Omental fat pad (tissue), 3 donors: ENCODE measurements at regions not wholly inside any gene's neighbourhood (a gene's known extent, or its start where the extent isn't known, plus 50 kb on each side); places are given as distances from the start of the nearest gene placed in this dataset. TPM values are rescaled to one million over a fixed set of nuclear protein-coding genes. Genes with fewer than 3 reads are reported as not detected.

Experiments used
- ATAC-seq: fragments of 150-250 bp; one replicate; pipeline ENCODE4 v1.9.1; 2016; ENCODE audit warnings: mild to moderate bottlenecking, moderate library complexity; ENCODE audit not compliant: low FRiP score
- DNase-seq: peaks from one replicate; pipeline ENCODE4 v3.0.0-alpha.2; 2019; ENCODE audit warnings: low spot score
- small RNA-seq: library from RNA; depleted of rRNA; stranded (forward); fragments of <200 nt; gene quantifications from one replicate; pipeline ENCODE3, GENCODE V24; 2016
- TF ChIP-seq, protein P1 (sequence below), 3 donors: fragments of 450-650 bp; IDR thresholded peaks; one replicate each; pipeline ENCODE4 v1.5.1; 2016 to 2017; ENCODE audit warnings: antibody characterized with exemption in 3 of 3, mild to moderate bottlenecking in 3 of 3, moderate library complexity in 2 of 3

- TF ChIP-seq, protein P1, sequence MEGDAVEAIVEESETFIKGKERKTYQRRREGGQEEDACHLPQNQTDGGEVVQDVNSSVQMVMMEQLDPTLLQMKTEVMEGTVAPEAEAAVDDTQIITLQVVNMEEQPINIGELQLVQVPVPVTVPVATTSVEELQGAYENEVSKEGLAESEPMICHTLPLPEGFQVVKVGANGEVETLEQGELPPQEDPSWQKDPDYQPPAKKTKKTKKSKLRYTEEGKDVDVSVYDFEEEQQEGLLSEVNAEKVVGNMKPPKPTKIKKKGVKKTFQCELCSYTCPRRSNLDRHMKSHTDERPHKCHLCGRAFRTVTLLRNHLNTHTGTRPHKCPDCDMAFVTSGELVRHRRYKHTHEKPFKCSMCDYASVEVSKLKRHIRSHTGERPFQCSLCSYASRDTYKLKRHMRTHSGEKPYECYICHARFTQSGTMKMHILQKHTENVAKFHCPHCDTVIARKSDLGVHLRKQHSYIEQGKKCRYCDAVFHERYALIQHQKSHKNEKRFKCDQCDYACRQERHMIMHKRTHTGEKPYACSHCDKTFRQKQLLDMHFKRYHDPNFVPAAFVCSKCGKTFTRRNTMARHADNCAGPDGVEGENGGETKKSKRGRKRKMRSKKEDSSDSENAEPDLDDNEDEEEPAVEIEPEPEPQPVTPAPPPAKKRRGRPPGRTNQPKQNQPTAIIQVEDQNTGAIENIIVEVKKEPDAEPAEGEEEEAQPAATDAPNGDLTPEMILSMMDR (IDR thresholded peaks at IDR 0.05) = no peak
- DNase-seq (no peak), ATAC-seq (no peak)
Observed at GRCh38 chr2:10245021-10245420, 57.7 kb upstream of the HPCAL1 start.

- TF ChIP-seq, protein P1 (IDR thresholded peaks at IDR 0.05) = no peak
- DNase-seq = no peak
- no peak for ATAC-seq
Observed at GRCh38 chr2:10245661-10246060, 57.0 kb upstream of the HPCAL1 start.

GRCh38 chr2:10246370-10246769 lies 56.3 kb upstream of the HPCAL1 start:
- TF ChIP-seq, protein P1 (IDR thresholded peaks at IDR 0.05) = no peak
- no peak for ATAC-seq
- DNase-seq = no peak

GRCh38 chr2:10246831-10247230 lies 55.9 kb upstream of the HPCAL1 start:
- TF ChIP-seq, protein P1 (IDR thresholded peaks at IDR 0.05) = no peak
- ATAC-seq (no peak), DNase-seq (no peak)

DNA sequence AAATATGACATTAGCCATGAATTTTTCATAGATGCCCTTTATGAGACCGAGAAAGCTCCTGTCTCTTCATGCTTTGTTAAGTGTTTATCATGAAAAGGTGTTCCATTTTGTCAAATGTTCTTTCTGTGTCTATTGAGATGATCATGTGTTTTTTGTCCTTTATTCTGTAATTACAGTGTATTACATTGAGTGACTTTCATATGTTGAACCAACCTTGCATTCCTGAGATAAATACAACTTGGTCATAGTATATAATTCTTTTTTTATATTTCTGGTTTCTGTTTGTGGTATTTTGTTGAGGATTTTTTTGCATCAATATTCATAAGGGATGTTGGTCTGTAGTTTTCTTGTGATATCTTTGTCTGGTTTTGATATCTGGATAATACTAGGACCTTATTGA lies 52.9 kb upstream of the HPCAL1 start:
- TF ChIP-seq, protein P1 (IDR thresholded peaks at IDR 0.05) = no peak
- DNase-seq (no peak), ATAC-seq (no peak)

- ATAC-seq (no peak), DNase-seq (no peak)
- TF ChIP-seq, protein P1 (IDR thresholded peaks at IDR 0.05) = no peak
Observed at GRCh38 chr2:10252224-10252623, 50.5 kb upstream of the HPCAL1 start.

GRCh38 chr2:10252661-10253060 lies 50.0 kb upstream of the HPCAL1 start:
- no peak for DNase-seq
- ATAC-seq = no peak
- TF ChIP-seq, protein P1 (IDR thresholded peaks at IDR 0.05) = no peak

Small RNA genes in the stretch of these regions (small RNA-seq; reads per million reads assigned to genes)
- not detected for gene MIR4261
